Globus pallidus (tissue), 1 donor: ENCODE measurements at regions not wholly inside any gene's neighbourhood (a gene's known extent, or its start where the extent isn't known, plus 50 kb on each side); places are given as distances from the start of the nearest gene placed in this dataset.
"Not testable (repeated sequence)": the region's sequence is repeated elsewhere in the genome, so short reads cannot be mapped to it uniquely, and the experiment has no call there.

ENCODE experiments used
- DNase-seq: peaks from one replicate; pipeline ENCODE4 v3.0.0-alpha.2; 2015; ENCODE audit warnings: low spot score

- DNase-seq, result not testable (repeated sequence)
These were observed 117.0 kb downstream of the SDHAF3 start for GRCh38 chr7:97234494-97234893.

- no peak for DNase-seq
These were observed 128.8 kb downstream of the SDHAF3 start for GRCh38 chr7:97246317-97246716.

DNA sequence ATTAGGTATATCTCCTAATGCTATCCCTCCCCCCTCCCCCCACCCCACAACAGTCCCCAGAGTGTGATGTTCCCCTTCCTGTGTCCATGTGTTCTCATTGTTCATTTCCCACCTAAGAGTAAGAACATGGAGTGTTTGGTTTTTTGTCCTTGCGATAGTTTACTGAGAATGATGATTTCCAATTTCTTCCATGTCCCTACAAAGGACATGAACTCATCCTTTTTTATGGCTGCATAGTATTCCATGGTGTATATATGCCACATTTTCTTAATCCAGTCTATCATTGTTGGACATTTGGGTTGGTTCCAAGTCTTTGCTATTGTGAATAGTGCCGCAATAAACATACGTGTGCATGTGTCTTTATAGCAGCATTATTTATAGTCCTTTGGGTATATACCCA is 140.7 kb downstream of the SDHAF3 start:
- DNase-seq, result not testable (repeated sequence)

GRCh38 chr7:97269741-97270140 is 152.2 kb downstream of the SDHAF3 start:
- DNase-seq, result no peak

GRCh38 chr7:97270280-97270679 is 152.8 kb downstream of the SDHAF3 start:
- no peak for DNase-seq

DNA sequence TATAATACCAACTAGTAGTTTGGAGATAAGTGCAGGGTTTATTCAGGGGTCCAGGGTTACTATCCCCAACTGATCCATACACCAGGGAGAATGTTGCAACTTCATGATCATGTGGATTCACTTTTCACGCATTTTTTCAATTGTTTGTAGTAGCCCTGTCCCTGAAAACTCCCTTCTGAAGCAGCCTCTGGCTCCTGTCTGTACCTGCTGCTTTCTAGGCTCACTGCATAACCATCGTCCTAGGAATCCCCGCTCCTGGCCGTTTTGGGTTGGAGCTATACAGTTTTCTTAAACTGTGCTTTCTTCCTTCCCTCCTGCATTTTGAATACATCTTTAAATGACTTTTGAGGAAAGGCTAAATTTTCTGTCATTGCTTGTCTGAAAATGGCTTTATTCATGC is 154.1 kb downstream of the SDHAF3 start:
- no peak for DNase-seq

GRCh38 chr7:97272237-97272975 is 154.9 kb downstream of the SDHAF3 start:
- no peak for DNase-seq

- DNase-seq, result no peak
These were observed 158.0 kb downstream of the SDHAF3 start for GRCh38 chr7:97275475-97275874.

- no peak for DNase-seq
These were observed 163.5 kb downstream of the SDHAF3 start for GRCh38 chr7:97280950-97281349.

DNA sequence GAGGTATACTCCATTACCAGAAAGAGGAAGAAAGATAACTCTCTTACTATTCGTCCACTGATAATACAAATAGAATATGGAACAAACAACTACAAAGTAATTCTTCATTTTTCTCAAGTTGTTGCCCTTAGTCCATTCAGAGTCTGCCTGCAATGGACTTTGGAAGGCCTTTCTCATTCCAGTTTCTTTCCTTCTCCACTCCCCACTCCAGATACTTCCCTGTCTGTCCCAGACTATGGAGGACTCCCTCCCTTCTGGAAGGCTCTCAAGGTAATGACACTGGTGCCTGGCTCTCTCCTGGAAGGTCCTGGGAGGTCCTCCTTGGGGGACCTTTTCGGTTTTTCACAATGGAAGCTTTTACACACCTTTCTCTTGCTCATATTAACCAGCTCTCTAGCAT is 167.8 kb downstream of the SDHAF3 start:
- no peak for DNase-seq

DNA sequence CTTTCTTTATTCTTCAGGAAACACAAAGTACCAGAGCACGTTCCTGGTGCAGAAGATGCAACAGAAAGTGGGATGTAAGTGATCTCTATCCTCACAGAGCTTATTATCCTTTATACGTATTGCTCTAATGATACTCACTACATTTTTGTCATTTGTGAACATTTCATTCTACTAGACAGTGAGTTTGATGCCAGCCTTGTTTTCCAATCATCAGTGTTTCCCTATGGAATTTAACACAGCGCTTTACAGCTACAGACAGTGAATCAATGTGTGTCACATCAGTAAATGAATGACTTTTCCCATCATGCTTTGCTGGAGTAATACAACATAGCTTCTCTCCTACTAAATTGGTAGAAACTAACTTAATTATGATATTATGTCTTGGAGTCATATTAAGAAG is 175.5 kb downstream of the SDHAF3 start:
- DNase-seq, result no peak

- DNase-seq, result no peak
These were observed 181.1 kb downstream of the SDHAF3 start for GRCh38 chr7:97298561-97298960.

DNA sequence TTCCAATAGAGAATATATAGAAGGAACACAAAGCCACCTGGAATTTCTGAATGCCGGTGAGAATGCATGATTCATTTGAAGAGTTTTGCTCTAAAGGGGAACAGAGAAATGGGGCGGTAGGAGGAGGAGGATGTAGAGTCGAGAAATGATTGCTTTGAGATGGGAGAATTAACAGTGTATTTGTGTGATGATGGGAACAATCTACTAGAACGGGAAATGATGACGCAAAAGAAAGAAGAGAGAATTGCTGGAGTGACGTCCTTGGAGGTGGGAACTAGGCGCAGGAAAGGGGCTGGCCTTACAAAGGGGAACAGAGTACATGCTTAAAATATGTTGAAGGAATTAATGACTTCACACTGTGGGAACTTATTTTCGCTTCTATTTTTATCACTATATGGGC is 188.1 kb downstream of the SDHAF3 start:
- DNase-seq, result no peak

DNA sequence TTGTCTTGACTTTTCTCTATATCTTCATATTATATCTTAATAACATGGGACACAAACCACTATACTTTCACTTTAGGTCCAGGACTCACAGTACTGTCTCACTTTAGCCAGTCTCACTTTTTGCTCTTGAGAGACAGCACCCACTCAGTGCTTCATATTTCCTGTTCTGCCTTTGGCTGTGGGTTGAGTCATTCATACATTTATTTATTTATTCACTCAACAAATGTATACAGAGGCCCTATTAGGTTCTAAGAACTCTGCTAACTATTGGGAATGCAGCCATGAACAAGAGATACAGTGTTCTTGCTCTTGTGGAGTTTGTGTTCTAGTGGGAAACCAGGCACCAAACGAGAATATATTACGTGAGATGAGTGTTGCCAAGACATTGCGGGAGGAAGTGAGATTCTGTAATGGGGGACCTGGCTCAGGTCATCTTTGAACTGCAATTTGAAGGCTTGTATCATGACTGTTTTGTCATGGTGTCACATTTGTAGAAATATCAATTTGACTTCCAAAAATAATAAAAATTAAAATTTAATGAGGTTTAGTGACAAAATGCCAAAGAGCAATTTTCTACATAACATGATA is 190.1 kb downstream of the SDHAF3 start:
- DNase-seq, result no peak

- DNase-seq, result no peak
These were observed 196.4 kb downstream of the SDHAF3 start for GRCh38 chr7:97313900-97314299.

GRCh38 chr7:97317575-97317974 is 200.1 kb downstream of the SDHAF3 start:
- DNase-seq, result peak; percentile 28

DNA sequence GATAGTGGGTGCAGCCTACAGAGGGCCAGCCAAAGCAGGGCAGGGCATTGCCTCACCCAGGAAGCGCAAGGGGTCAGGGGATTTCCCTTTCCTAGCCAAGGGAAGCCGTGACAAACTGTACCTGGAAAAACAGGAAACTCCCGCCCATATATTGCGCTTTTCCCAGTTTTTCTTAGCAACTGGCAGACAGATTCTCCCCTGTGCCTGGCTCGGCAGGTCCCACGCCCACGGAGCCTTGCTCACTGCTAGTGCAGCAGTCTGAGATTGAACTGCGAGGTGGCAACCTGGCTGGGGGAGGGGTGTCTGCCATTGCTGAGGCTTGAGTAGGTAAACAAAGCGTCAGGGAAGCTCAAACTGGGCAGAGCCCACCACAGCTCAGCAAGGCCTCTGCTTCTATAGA is 212.4 kb downstream of the SDHAF3 start:
- not testable (repeated sequence) for DNase-seq

DNA sequence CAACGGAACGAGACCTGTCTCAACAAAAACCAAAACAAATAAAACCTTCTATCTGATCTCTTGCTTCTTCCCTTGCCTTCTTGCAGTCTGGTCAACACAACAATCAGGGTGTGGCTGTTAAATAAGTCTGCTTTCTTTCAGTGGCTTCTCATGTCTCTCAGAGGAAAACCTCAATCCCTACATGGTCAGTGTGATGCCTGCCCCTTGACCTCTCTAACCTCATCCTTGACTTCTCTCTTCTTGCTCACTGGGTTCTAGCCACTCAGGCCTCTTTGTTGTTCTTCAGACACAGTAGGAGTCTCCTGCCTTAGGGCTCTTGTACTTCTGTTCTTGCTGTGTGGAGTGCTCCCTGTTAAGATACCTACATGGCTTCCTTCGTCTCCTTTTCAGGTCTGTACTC is 220.4 kb downstream of the SDHAF3 start:
- DNase-seq, result no peak

DNA sequence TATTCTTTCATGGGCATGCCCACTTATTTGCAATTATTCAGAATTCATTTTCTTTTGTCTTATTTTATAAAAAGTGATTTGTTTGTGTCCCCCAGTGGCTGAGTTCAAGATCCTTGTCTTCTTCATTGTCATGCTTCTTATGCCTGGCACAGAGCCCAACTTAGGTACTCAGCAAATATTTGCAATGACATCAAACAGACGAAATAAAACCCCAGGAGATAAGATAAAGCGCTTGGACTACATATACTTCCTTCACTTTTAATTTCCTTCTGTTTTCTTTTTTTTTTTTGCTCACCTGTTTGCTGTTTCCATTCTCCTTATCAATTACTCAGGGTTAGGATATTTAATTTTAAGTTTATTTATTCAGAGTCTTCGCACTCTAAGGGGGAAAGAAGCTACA is 225.0 kb downstream of the SDHAF3 start:
- no peak for DNase-seq

GRCh38 chr7:97346349-97346748 is 228.9 kb downstream of the SDHAF3 start:
- DNase-seq, result peak; percentile 93

GRCh38 chr7:97351488-97351887 is 234.0 kb downstream of the SDHAF3 start:
- DNase-seq, result no peak

- DNase-seq, result no peak
These were observed 240.0 kb downstream of the SDHAF3 start for GRCh38 chr7:97357459-97357858.

GRCh38 chr7:97372882-97373281 is 255.4 kb downstream of the SDHAF3 start:
- no peak for DNase-seq

DNA sequence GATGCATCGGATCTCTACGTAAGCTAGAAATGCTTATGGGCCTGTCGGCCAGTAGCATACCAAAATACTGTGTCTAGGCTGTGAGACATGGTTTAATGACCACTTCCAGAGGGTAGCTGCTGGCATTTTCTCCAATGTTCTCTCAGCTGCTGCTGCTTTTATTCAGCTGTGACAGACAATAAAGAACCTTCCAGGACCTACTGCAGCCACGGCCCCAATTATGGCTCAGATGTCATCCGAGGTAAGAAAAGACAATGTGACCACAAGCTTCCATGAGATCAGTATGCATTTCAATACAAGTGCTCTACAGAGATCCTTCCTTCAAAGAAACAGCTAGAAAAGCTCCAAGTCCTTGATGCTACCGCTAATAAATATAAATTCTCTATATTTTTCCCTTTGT is 256.2 kb downstream of the SDHAF3 start:
- DNase-seq, result no peak
